D721Med (cell line): ENCODE measurements at regions not wholly inside any gene's neighbourhood (a gene's known extent, or its start where the extent isn't known, plus 50 kb on each side); places are given as distances from the start of the nearest gene placed in this dataset.
"Not testable (repeated sequence)": the region's sequence is repeated elsewhere in the genome, so short reads cannot be mapped to it uniquely, and the experiment has no call there.

Experiments
- DNase-seq: peaks from one replicate; pipeline ENCODE4 v3.0.0; 2011; ENCODE audit warnings: low spot score; ENCODE audit not compliant: insufficient read length
- FAIRE-seq: peaks from 2 replicates; lab custom pipeline; 2011; peaks lifted over from hg19 to GRCh38; lab: Jason Lieb, UNC
- TF ChIP-seq, protein P1 (sequence below): IDR thresholded peaks from 2 replicates; pipeline ENCODE4 v1.5.1; 2012; ENCODE audit warnings: mild to moderate bottlenecking, control low read depth; ENCODE audit not compliant: insufficient read depth; ENCODE audit errors: missing control alignments

- TF ChIP-seq, protein P1, sequence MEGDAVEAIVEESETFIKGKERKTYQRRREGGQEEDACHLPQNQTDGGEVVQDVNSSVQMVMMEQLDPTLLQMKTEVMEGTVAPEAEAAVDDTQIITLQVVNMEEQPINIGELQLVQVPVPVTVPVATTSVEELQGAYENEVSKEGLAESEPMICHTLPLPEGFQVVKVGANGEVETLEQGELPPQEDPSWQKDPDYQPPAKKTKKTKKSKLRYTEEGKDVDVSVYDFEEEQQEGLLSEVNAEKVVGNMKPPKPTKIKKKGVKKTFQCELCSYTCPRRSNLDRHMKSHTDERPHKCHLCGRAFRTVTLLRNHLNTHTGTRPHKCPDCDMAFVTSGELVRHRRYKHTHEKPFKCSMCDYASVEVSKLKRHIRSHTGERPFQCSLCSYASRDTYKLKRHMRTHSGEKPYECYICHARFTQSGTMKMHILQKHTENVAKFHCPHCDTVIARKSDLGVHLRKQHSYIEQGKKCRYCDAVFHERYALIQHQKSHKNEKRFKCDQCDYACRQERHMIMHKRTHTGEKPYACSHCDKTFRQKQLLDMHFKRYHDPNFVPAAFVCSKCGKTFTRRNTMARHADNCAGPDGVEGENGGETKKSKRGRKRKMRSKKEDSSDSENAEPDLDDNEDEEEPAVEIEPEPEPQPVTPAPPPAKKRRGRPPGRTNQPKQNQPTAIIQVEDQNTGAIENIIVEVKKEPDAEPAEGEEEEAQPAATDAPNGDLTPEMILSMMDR, result no peak
- DNase-seq (no peak), FAIRE-seq (no peak)
These were observed 98.4 kb upstream of the GSE1 start for GRCh38 chr16:85514598-85515318.

DNA sequence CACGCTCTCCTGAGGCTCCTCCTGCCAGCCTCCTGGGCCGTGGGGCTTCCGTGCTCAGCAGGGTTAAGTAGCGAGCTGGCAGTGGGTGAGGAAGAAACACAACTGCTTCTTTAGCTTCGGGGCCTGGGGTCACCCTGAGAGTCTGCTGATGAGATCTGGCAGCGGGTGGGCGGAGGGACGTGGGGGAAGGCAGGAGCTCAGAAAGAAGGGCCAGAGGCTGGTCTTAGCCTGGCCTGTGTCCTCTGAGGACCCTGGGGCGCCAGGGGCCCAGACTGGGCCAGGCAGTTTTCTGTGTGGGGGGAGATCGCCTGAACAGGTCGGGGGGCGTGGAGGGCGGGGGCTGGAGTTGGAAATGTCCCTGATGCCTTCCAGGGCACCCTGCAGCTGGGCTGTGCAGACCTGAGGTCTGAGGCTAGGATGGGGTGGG lies 97.8 kb upstream of the GSE1 start:
- FAIRE-seq, result no peak
- DNase-seq, result no peak
- TF ChIP-seq, protein P1, result no peak

GRCh38 chr16:85515830-85516397 lies 97.2 kb upstream of the GSE1 start:
- no peak for DNase-seq
- FAIRE-seq, result no peak
- TF ChIP-seq, protein P1, result no peak

- FAIRE-seq (no peak), DNase-seq (no peak)
- TF ChIP-seq, protein P1, result no peak
These were observed 96.0 kb upstream of the GSE1 start for GRCh38 chr16:85517154-85517553.

DNA sequence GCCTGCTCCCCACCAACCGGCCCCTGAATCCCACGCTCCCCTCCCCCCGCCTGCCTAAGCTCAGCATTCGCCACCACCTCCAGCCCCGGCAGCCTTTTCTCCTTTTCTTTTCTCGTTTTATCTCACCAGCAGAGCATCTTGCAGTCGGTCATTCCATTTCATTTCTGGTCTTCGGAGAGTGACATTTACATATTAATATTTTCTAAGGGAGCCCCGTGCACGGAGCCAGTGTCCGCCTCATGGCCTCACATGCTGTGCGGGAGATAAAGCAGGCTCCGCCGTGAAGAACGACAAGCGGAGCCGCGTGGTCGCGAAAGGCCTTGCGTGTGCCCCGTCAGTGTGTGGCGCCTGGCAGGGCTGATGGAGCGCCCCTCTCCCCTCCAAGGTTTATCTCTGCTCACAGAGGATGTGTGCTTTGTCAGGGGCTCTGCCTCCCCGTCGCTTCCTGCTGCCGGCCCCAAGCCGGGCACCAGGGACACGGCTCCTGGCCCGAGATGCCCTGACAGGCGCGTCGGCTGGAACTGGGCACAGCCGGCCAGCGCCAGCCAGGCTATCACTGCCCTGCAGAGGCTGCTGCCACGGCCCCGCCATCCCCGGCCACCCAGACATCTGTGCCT lies 95.5 kb upstream of the GSE1 start:
- TF ChIP-seq, protein P1, result no peak
- DNase-seq, result no peak
- FAIRE-seq, result no peak

DNA sequence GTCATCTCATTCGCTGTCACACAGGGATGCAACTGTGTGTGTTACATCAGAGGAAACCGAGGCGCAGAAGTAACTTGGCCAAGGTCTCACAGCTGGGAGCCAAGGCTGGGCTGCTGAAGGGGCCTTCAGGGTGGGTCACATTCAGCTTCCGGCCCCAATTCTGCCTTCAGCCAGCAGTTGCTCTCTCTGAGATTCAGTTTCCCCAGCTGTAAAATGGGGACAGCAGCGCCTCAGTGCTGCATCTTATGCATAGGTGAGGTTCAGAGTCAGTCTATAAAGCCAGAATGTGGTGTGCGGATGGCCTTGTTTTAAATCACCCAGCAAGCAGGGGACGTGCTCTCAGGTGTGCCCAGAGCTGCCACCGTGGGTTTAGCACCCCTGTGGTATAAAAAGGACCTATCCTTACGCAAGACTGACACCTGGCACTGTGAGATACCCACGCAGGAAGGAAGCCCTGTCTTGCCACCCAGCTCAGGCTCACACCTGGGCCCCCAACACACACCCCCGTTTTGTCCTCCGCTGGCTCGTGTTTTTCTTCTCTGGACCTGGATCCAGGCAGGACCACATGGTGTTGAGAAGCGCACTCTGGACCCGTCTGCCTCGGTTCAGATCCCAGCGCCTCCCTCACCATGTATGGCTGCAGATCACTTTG lies 94.6 kb upstream of the GSE1 start:
- TF ChIP-seq, protein P1, result no peak
- no peak for DNase-seq
- no peak for FAIRE-seq

GRCh38 chr16:85519050-85519440 lies 94.1 kb upstream of the GSE1 start:
- DNase-seq, FAIRE-seq: not testable (repeated sequence)
